ENCODE measurements at regions not wholly inside any gene's neighbourhood (a gene's known extent, or its start where the extent isn't known, plus 50 kb on each side); places are given as distances from the start of the nearest gene placed in this dataset.

- no peak for TF ChIP-seq HDAC6 (IDR thresholded peaks at IDR 0.05; ENCODE audit: low read depth, low read length)
- no peak for TF ChIP-seq TBP (IDR thresholded peaks at IDR 0.05; ENCODE audit: low read depth, low read length)
Observed at GRCh38 chr5:9692576-9692975, 62.4 kb upstream of the TAS2R1 start (continued).
